GM21367 (cell line): ENCODE measurements at regions not wholly inside any gene's neighbourhood (a gene's known extent, or its start where the extent isn't known, plus 50 kb on each side); places are given as distances from the start of the nearest gene placed in this dataset.
A peak's percentile ranks its signal among the peaks of the same experiment; 100 is the strongest.
"Not testable (repeated sequence)": the region's sequence is repeated elsewhere in the genome, so short reads cannot be mapped to it uniquely, and the experiment has no call there.

ENCODE experiments used
- ATAC-seq: cut with Tn5 transposase; IDR thresholded peaks from one replicate; pipeline ENCODE4 v1.9.1; 2021; ENCODE audit not compliant: unreplicated experiment

DNA sequence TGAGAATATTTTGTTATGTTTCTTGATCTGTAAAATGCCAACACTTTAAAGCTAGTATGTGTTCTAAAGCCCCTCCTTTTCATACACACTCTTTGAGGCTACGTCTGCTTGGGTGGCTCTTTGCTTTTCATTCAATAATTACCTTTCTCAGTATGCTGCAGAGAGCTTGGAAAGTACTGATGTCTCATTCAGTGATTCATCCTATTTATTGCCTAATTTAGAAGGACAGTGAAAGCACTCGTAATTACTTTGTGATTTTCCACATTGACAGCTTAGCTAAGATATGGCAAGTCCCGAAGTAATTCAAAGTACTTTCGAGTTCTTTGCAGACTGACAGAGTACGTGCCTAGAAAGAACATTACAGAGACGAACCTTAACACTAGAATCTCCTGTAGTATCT, 57.2 kb downstream of the BMP15 start:
- ATAC-seq: no peak

DNA sequence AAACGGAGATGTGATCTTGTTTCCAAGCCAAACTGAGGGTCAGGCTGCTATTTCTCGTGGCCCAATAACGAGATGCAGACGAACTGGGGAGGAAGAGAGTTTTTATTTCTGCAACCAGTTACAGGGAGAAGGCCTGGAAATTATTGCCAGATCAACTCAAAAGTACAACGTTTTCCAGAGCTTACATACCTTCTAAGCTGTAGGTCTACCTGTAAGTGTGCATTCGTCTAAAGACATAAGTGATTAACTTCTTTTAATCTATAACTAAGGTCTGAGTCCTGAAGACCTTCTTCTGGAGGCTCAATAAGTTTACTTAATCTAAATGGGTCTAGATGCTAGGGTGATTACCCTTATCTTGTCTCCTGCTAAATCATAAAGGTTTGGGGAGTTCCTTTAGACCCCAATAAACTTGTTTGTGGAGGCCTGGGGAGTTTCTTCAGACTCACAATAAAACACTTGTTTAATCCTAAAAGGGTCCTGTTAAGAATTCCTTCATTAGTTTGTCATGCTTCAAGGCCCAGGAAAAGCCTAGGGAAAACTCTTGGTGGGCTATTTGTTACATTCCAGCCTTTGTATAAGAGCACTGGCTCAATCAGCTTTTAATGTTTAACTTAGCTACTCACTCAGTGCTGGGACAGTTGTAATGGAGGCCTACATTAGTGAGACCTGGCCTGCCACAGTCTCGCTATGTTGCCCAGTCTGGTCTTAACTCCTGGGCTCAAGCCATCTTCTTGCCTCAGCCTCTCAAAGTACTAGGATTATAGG, 58.5 kb downstream of the BMP15 start:
- not testable (repeated sequence) for ATAC-seq

DNA sequence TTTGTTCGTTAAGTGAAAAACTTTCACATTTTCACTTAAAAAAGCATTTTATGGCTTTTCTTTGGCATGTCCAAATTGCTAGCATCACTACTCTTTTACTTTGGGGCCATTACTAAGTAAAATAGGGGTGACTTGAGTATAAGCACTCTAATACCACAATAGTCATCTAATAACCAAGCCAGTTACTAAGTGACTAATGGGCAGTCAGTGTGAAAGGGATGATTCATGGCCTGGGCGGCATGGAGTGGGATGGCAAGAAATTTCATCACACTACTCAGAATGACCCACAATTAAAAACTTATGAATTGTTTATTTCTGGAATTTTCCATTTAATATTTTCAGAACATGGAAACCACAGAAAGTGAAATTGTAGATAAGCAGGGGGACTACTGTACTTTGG, 60.9 kb downstream of the BMP15 start:
- ATAC-seq: no peak

DNA sequence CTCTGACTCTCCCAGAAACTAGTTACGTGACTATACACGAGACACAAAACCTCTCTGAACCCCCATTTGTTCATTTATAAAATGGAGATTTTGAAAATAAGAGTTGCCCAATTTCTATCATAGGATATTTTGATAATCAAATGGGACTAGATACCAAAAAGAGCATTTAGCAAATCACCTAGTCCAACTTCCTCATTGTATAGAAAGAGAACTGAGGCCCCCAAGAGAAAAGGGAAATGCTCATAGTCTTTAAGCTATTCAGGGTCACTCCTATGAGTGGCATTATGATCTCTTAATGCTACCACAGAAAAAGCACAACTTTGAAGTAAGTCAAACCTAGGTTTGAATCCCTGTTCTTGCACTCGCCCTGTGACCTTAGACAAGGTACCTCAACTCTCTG, 62.7 kb downstream of the BMP15 start:
- ATAC-seq: no peak

DNA sequence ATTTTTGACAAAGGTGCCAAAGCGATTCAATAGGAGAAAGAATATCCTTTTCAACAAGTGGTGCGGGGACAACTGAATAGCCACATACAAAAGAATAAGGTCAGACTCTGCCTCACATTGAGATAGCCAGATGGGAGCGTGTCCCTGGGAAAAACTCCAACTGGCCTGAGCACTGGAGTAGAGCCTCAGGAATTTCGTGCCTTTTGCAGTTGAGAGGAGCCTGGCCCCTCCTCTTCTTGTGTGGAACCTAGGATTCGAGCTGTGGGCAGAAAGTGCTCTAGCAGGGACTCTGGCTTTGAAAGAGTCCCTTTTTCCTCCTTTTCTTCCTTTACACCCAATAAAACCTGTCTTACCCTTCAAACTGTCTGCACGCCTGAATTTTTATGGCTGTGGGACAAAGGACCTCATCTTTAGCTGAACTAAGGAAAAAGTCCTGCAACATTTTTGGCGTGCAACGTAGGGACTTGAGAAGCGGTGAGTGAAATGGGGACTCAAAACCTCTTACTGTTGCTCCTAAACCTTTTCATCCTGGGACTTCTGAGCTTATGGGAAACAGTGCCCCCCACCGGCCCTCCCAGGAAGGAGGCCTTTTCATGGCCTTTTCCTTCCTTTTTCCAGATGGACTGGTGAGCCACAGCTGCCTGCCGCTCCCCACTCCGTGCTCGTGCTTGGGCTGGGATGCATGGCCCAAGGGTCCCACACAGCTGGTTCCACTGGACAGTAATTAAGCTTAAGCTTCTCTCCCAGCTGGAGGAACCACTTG, 68.6 kb downstream of the BMP15 start:
- ATAC-seq: no peak

DNA sequence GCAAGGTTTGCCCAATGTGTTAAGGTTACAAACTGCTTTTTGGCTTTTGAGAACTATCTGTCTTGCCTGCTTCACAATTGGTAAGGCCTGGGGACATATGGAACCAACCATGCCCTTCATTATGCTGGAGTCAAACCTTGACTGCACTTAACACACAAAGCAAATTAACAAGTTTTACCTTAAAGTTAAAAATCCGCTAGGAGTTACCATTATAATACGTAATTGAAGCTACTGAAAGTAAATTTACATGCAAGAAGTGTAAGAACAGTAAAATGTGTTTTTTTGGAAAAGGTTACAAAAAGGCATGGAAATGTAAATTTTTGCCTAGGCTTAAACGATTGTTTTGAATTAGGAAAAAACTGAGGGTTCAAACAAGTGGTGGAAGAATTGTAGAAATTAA, 69.7 kb downstream of the BMP15 start:
- no peak for ATAC-seq

DNA sequence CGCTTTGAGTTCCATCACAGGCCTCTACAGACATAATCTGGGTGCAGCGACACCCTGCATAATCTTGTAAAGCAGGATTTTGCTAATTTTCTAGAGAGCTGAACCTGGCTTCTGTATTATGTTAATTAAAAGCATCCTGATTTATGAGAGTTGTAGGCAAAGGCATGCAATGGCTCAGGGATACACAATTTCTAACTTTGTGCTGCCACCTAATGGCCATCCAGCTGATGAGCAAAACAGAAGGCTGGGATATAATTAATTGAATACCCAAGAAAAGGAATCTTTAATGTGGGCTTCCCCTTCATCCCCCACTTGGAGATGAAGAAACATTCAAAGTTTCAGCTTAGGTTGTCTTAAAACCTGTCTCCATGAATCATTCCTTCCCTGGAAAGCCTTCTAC, 78.1 kb downstream of the BMP15 start:
- no peak for ATAC-seq

DNA sequence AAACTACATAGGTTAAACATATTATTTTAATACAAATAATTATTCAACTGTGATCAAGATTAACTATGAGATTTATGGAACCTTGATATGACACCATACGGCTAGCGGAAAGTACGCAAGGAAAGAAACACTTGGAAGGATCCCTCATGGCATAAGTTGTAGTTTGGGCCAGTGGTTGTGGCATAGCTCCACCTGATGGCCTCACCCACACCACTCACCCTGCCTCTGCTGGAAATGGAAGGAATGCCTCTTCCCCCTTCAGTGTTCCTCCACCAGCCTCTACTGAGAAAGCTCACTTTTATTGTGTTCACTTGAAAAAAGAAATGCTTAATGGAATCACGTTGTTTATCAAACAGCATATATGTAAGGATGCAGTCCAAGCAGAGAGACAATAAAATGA, 86.4 kb downstream of the BMP15 start:
- ATAC-seq: no peak

DNA sequence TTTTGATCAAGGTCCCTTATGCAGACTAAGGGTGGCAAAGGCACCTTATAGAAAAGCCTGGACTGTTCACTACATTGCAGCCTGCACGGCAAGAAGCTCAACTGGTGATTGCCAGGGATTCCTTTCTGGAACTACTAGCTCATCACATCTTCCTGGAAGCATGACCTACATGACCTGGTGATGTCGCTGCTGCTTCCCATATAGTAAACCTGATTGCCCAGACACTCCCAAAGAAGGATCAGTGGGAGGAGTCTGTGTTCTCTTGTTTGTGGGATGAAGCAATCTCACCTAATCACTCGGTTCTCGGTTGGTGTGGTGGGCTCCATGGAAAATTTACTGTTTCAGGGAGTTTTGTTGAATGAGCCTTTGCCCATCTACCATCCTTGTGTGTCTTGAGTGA, 89.8 kb downstream of the BMP15 start:
- not testable (repeated sequence) for ATAC-seq

DNA sequence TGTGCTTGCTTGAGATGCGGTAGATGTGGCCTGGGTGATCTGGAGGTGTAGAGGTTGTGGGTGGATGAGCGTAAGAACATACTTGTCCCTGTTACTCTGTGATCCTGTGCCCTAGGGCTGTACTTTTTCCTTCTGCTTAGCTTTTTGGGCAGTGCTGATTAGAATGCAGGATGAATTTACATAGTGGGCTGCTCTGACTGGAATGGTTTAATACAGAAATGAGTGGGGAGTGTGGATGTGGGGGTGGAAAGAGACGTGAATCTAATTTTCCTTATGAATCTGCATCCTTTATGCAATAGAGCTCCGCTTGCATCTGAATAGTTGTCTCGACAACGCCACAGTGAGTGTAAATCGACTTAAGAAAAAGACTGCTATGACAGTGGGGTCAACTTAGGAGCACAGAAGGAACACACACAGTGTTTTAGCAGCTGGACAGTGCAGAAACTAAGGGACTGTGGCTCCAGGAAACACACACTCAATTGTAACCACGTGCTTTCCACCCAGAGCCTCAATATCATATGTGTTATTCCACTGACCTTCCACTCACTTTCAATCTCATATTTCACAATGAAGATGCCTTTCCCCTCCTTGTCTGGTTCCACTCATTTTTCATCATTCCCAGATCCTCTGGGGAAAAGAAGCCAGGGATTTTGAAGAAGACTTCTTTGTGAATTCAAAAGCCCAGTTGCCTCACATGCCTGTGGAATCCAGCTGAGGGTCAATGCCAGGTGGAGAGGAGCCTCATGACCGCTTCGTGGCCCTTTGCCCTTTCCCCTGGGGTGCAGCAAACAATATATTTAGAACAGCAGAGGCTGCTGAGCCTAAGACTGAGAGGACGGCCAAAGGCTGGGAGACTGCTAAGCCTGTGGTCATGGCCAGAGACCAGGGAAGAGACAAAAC, 91.4 kb downstream of the BMP15 start:
- ATAC-seq: not testable (repeated sequence)

DNA sequence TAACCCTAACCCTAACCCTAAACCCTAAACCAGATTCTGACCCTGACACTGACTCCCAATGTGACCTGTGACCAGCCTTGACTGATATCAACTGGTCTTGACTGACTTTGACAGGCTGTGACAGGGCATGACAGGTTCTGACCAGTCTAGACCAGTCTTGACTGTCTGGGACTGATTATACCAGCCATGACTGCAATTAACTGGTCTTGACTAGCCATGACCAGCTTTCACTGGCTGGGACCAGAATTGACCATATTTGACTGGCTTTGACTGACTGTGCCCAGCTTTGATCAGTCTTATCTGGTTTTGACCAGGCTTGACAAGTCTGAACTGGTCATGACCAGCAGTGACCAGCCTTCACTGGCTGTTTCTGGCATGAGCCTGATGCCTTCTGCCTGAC, 95.5 kb downstream of the BMP15 start:
- no peak for ATAC-seq

DNA sequence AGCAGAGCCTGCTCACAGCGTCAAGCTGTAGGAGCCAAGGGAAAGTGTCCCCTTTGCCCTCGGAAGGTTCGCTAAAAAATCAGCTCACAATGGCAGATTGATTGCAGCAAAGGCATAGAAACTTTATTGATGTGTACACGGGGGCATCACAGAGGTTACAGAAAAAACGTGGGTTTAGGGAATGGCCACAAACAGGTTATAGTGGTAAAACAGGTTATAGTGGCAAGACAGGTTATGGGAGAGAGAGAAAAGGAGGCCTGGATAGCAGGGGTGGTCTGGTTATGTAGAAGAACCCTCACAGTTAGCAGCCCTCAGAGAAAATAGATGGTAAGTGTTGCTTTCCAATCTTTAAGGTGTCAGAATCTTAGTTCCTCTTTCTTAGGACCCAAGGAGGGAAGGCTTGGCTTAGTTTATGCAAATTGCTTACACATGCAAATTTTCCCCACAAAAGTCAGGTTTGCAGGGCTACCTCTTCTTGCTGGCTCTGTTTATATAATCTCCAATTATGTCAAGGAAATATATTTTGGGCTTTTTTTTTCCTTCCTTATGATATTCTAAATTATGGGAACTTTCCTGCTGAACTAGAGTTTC, 113.7 kb downstream of the BMP15 start:
- ATAC-seq: peak; percentile 83

DNA sequence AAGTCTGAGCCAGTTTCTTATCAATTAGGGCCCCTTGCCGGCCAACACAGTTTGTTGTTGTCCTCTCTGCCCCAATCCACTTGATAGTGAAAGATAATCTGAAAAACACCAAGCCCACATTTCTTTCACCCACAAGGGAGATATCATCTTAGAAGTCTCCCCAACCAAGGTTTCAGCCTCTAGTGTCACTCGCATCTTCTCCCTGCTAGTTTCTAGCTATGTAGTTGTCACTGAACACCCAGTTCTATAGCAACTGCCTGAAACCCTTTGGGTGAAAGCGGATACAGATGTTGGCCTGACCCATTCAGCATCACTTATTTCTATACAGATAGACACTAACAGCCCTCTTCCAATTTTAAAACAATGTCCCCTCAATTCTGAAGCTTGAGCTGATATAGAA, 116.3 kb downstream of the BMP15 start:
- ATAC-seq: no peak

DNA sequence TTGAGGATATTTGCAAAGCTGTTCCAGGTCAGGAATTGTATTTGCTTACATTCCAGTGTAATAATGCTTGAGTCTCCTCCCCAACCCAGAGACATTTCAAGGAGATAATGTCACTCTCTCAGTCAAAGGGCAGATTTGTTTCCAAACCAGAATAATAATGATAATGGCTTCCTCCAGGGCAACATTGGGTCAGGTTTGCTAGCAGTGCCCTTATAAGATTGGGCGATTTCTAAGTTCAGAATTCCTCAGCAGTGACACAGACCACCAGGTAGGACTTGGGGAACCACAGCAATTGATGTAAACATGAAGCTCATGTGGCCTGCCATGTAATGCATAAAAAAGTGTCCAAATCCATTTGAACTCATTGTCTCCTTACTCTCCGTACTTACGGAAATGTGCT, 125.2 kb downstream of the BMP15 start:
- no peak for ATAC-seq

DNA sequence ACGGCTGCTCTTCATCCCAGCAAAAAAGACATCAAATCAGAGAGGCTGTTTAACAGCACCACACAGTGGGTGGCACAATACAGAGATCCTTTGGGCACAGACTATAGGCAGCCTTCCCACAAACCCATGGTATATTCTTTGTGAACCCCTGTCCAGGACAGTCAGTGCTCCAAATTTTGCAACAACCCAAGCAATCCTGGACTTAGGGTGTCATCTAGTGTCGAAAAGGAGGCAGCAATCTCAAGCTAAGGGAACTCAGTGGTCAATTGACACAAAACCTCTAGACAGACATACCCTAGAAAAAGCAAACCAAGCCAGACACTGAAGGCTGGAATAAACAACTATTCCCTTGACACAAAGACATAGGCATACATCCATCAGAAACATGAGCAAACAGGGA, 137.4 kb downstream of the BMP15 start:
- ATAC-seq: no peak

DNA sequence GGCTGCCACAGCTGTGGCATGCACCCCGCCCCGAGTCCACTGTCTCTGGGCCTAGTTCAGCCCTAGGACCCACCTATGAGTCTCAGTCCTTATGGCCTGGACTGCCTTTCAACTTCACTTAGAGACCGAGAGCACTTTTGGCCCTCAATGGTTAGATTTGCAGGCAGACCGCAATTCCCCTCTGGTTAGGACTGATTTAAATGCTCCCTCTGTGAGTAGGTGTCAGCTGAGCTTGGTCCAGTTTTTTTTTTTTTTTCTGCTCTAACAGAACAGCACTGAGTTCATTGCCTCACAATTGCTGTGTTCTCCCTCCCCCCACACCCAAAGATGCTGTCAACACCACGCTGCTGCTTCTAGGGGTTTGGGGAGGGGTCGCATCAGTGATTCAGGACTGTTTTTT, 143.2 kb downstream of the BMP15 start:
- no peak for ATAC-seq

DNA sequence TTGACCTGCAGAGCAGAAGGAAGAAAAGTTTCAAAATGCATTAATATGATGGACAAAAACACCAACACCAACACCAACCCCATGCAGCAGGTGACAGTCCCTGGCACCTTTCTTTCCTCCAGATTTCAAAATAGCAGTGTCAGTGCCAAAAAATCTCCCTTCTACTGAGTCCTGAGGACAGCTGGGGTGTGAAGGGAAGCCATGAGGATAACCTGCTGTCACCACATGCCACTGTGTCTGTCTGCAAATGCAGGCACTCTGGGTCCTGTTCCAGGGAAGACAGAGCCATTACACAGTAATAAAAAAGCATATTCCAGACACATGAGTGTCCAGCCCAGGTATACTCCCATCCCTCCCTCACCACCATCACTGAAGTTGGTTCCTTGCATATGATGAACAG, 187.5 kb downstream of the BMP15 start:
- no peak for ATAC-seq

DNA sequence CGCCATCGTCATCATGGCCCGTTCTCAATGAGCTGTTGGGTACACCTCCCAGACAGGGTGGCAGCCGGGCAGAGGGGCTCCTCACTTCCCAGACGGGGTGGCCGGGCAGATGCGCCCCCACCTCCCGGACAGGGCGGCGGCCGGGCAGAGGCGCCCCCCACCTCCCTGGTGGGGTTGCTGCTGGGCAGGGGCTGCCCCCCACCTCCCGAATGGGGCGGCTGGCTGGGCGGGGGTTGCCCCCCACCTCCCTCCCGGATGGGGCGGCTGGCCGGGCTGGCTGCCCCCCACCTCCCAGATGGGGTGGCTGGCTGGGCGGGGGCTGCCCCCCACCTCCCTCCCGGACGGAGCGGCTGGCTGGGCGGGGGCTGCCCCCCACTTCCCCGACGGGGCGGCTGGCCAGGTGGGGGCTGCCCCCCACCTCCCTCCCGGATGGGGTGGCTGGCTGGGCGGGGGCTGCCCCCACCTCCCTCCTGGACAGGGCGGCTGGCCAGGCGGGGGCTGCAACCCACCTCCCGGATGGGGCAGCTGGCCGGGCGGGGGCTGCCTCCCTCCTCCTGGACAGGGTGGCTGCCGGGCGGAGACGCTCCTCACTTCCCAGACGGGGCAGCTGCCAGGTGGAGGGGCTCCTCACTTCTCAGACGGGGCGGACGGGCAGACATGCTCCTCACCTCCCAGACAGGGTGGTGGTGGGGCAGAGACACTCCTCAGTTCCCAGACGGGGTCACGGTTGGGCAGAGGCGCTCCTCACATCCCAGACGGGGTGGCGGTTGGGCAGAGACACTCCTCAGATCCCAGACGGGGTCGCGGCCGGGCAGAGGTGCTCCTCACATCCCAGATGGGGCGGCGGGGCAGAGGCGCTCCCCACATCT, 208.8 kb downstream of the BMP15 start:
- ATAC-seq: not testable (repeated sequence)

DNA sequence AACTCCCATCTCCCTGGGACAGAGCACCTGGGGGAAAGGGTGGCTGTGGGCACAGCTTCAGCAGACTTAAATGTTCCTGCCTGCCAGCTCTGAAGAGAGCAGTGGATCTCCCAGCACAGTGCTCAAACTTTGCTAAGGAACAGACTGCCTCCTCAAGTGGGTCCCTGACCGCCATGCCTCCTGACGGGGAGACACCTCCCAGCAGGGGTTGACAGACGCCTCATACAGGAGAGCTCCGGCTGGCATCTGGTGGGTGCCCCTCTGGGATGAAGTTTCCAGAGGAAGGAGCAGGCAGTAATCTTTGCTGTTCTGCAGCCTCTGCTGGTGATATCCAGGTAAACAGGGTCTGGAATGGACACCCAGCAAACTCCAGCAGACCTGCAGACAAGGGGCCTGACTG, 206.9 kb upstream of the NUDT10 start:
- ATAC-seq: not testable (repeated sequence)

DNA sequence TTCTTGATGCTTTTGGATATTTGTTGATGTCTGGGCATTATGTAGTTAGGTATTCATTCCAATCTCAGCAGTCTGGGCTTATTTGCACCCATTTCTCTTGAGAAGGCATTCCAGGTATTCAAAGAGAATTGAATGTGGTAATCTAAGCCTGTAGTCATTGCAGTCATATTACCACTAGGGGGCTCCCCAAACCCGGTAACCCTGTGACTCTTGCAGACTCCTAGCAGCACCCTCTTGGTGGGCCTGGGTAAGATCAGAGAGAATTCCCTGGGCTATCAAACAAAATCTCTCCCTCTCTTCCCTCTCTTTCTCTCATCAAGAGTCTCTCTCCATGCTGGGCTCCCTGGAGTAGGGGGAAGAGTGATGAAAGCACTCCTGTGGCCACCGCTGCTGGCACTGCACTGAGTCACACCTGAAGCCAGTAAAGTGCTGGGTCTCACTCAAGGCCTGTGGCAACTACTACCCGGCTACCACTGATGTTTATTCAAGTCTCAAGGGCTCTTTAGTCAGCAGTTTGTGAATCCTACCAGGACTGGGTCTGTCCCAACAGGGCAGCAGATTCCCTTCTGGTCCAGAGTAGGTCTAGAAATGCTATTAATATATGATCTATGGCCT, 187.7 kb upstream of the NUDT10 start:
- no peak for ATAC-seq
